WTC11 (cell line): ENCODE measurements at regions not wholly inside any gene's neighbourhood (a gene's known extent, or its start where the extent isn't known, plus 50 kb on each side); places are given as distances from the start of the nearest gene placed in this dataset.

ENCODE experiments used
- ATAC-seq: fragments of 200-7000 bp; cut with Tn5 transposase; 2 replicates; pipeline ENCODE4 v1.10.0; 2021; ENCODE audit warnings: mild to moderate bottlenecking, moderate library complexity
- CTCF ChIA-PET: fragments of 300-600 bp; sonication (Branson Sonifier 250); formaldehyde crosslinking; loops from one replicate; lab custom pipeline; 2021; ENCODE audit warnings: antibody characterized with exemption; lab: Charles Lee
- POLR2A ChIA-PET: fragments of 350-600 bp; sonication (Branson Sonifier 250); formaldehyde crosslinking; loops from one replicate; lab custom pipeline; 2021; ENCODE audit warnings: antibody characterized with exemption; lab: Charles Lee
- DNase-seq: peaks from one replicate; pipeline ENCODE4 v3.0.0; 2021; ENCODE audit warnings: low spot score
- H3K27ac Mint-ChIP-seq: 2 replicates; pipeline ENCODE4 v1.8.0; 2021; ENCODE audit warnings: mixed read lengths
- H3K27me3 Mint-ChIP-seq: 2 replicates; pipeline ENCODE4 v1.8.0; 2021; ENCODE audit warnings: low read depth, mild to moderate bottlenecking, moderate library complexity, mixed read lengths
- H3K36me3 Mint-ChIP-seq: 2 replicates; pipeline ENCODE4 v1.8.0; 2021; ENCODE audit warnings: mixed read lengths
- H3K4me1 Mint-ChIP-seq: 2 replicates; pipeline ENCODE4 v1.8.0; 2022; ENCODE audit warnings: mixed read lengths
- H3K4me3 Mint-ChIP-seq: 2 replicates; pipeline ENCODE4 v1.8.0; 2021; ENCODE audit warnings: mild to moderate bottlenecking, moderate library complexity, mixed read lengths
- H3K9me3 Mint-ChIP-seq: 2 replicates; pipeline ENCODE4 v1.8.0; 2021; ENCODE audit warnings: mixed read lengths
- CREB1 ChIP-seq: sonication (generic); formaldehyde crosslinking; IDR thresholded peaks from 2 replicates; pipeline ENCODE4 v1.8.0; 2023; ENCODE audit warnings: mild to moderate bottlenecking, missing genetic modification reagents
- CREM ChIP-seq: sonication (generic); formaldehyde crosslinking; IDR thresholded peaks from 2 replicates; pipeline ENCODE4 v1.8.1; 2022; ENCODE audit warnings: mild to moderate bottlenecking, missing genetic modification reagents, moderate library complexity
- FOXK1 ChIP-seq: sonication (generic); formaldehyde crosslinking; IDR thresholded peaks from 2 replicates; pipeline ENCODE4 v1.8.0; 2022; ENCODE audit warnings: mild to moderate bottlenecking, moderate library complexity, missing genetic modification reagents
- JAZF1 ChIP-seq: fragments of 250-450 bp; sonication (Bioruptor Pico); IDR thresholded peaks from 2 replicates; pipeline ENCODE4 v1.9.0; 2021; ENCODE audit warnings: moderate library complexity, mild to moderate bottlenecking, inconsistent platforms
- JUN ChIP-seq: sonication (generic); formaldehyde crosslinking; IDR thresholded peaks from 2 replicates; pipeline ENCODE4 v1.8.0; 2023; ENCODE audit warnings: mild to moderate bottlenecking, missing genetic modification reagents
- NR1H2 ChIP-seq: sonication (generic); formaldehyde crosslinking; IDR thresholded peaks from 2 replicates; pipeline ENCODE4 v1.9.0; 2021; ENCODE audit warnings: mild to moderate bottlenecking, moderate library complexity, missing genetic modification reagents
- OVOL2 ChIP-seq: fragments of 250-450 bp; sonication (Bioruptor Pico); IDR thresholded peaks from 2 replicates; pipeline ENCODE4 v1.9.0; 2021; ENCODE audit warnings: mild to moderate bottlenecking, borderline replicate concordance
- PRRX2 ChIP-seq: fragments of 250-450 bp; sonication (Bioruptor Pico); IDR thresholded peaks from 2 replicates; pipeline ENCODE4 v1.8.0; 2021; ENCODE audit warnings: mild to moderate bottlenecking
- ZBTB21 ChIP-seq: sonication (generic); formaldehyde crosslinking; IDR thresholded peaks from 2 replicates; pipeline ENCODE4 v1.8.1; 2023; ENCODE audit warnings: mild to moderate bottlenecking, missing genetic modification reagents, borderline replicate concordance
- ZNF138 ChIP-seq: sonication (generic); formaldehyde crosslinking; conservative IDR thresholded peaks from 2 replicates; pipeline ENCODE4 v1.8.1; 2022; ENCODE audit warnings: mild to moderate bottlenecking, moderate library complexity, missing genetic modification reagents
- ZNF232 ChIP-seq: sonication (generic); formaldehyde crosslinking; IDR thresholded peaks from 2 replicates; pipeline ENCODE4 v1.8.0; 2022; ENCODE audit warnings: mild to moderate bottlenecking, missing genetic modification reagents
- TF ChIP-seq, protein P1 (sequence below): sonication (generic); formaldehyde crosslinking; IDR thresholded peaks from 2 replicates; pipeline ENCODE4 v1.8.0; 2022; ENCODE audit warnings: mild to moderate bottlenecking, missing genetic modification reagents
- TF ChIP-seq, protein P2 (sequence below): sonication (generic); formaldehyde crosslinking; IDR thresholded peaks from 2 replicates; pipeline ENCODE4 v1.8.1; 2022; ENCODE audit warnings: mild to moderate bottlenecking, missing genetic modification reagents, moderate library complexity, borderline replicate concordance
- TF ChIP-seq, protein P3 (sequence below): sonication (generic); formaldehyde crosslinking; IDR thresholded peaks from 2 replicates; pipeline ENCODE4 v1.8.1; 2023; ENCODE audit warnings: mild to moderate bottlenecking, missing genetic modification reagents, borderline replicate concordance
- TF ChIP-seq, protein P4 (sequence below): fragments of 250-450 bp; sonication (Bioruptor Pico); IDR thresholded peaks from 2 replicates; pipeline ENCODE4 v2.1.2; 2022; ENCODE audit warnings: mild to moderate bottlenecking, moderate library complexity
- TF ChIP-seq, protein P5 (sequence below): sonication (generic); formaldehyde crosslinking; IDR thresholded peaks from 2 replicates; pipeline ENCODE4 v1.8.0; 2022; ENCODE audit warnings: missing genetic modification reagents

DNA sequence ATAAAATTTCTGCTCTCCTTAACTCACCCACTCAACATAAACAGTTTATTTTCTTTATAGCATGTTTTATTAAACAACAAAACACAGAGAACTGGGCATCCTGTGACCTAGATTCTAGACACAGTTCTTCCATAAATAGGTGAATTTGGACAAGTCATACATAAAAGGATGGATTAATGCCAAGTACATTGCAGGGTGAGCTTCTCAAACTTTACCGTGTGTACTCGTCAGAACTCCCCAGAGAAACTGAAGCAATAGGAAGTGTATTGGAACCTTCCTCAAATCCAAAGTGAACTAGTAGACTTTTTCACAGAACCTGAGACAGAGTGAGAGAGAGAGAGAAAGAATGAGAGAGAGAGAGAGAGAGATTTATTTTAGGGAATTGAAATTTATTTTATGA lies 139.7 kb downstream of the CD47 start (continued):
- TF ChIP-seq, protein P1, sequence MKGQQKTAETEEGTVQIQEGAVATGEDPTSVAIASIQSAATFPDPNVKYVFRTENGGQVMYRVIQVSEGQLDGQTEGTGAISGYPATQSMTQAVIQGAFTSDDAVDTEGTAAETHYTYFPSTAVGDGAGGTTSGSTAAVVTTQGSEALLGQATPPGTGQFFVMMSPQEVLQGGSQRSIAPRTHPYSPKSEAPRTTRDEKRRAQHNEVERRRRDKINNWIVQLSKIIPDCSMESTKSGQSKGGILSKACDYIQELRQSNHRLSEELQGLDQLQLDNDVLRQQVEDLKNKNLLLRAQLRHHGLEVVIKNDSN (CRISPR knock-in tag) = no peak
- TF ChIP-seq, protein P2, sequence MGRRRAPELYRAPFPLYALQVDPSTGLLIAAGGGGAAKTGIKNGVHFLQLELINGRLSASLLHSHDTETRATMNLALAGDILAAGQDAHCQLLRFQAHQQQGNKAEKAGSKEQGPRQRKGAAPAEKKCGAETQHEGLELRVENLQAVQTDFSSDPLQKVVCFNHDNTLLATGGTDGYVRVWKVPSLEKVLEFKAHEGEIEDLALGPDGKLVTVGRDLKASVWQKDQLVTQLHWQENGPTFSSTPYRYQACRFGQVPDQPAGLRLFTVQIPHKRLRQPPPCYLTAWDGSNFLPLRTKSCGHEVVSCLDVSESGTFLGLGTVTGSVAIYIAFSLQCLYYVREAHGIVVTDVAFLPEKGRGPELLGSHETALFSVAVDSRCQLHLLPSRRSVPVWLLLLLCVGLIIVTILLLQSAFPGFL (CRISPR knock-in tag) = no peak
- TF ChIP-seq PRRX2 (CRISPR knock-in tag) (no peak), NR1H2 (no peak)

DNA sequence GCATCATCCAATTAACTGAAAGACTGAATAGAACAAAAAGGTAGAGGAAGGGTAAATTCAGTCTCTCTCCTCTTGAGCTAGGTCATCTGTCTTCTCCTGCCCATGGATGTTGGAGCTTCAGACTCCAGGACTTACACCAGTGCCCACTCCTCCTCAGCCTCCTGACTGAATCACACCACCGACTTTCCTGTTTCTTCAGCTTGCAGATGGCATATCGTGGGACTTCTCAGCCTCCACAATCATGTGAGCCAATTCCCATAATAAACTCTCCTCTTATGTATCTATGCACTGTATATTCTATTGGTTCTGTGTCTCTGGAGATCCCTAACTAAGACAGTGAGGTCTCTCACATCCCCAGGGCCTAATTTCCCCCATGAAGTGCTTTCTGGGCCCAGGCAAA lies 140.4 kb downstream of the CD47 start:
- no peak overlapping the region for H3K27ac Mint-ChIP-seq
- ATAC-seq (no peak), DNase-seq (no peak)
- H3K4me3 Mint-ChIP-seq = no peak overlapping the region
- no peaks in the 10 kb centered on the region for H3K36me3 Mint-ChIP-seq
- H3K27me3 Mint-ChIP-seq = no peaks in the 10 kb centered on the region
- ChIA-PET POLR2A (no interaction called here), CTCF (no interaction called here)
- H3K4me1 Mint-ChIP-seq = peaks cover 1% of the 10 kb centered on the region; the same call in 1 of the 2 replicates
- no peak for TF ChIP-seq ZNF138 (CRISPR knock-in tag)
- TF ChIP-seq ZBTB21 (CRISPR knock-in tag) = no peak
- no peak for TF ChIP-seq CREB1 (CRISPR knock-in tag)
- no peak for TF ChIP-seq OVOL2 (CRISPR knock-in tag)
- TF ChIP-seq, protein P3, sequence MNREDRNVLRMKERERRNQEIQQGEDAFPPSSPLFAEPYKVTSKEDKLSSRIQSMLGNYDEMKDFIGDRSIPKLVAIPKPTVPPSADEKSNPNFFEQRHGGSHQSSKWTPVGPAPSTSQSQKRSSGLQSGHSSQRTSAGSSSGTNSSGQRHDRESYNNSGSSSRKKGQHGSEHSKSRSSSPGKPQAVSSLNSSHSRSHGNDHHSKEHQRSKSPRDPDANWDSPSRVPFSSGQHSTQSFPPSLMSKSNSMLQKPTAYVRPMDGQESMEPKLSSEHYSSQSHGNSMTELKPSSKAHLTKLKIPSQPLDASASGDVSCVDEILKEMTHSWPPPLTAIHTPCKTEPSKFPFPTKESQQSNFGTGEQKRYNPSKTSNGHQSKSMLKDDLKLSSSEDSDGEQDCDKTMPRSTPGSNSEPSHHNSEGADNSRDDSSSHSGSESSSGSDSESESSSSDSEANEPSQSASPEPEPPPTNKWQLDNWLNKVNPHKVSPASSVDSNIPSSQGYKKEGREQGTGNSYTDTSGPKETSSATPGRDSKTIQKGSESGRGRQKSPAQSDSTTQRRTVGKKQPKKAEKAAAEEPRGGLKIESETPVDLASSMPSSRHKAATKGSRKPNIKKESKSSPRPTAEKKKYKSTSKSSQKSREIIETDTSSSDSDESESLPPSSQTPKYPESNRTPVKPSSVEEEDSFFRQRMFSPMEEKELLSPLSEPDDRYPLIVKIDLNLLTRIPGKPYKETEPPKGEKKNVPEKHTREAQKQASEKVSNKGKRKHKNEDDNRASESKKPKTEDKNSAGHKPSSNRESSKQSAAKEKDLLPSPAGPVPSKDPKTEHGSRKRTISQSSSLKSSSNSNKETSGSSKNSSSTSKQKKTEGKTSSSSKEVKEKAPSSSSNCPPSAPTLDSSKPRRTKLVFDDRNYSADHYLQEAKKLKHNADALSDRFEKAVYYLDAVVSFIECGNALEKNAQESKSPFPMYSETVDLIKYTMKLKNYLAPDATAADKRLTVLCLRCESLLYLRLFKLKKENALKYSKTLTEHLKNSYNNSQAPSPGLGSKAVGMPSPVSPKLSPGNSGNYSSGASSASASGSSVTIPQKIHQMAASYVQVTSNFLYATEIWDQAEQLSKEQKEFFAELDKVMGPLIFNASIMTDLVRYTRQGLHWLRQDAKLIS (CRISPR knock-in tag) = no peak
- no peak for TF ChIP-seq FOXK1 (CRISPR knock-in tag)
- TF ChIP-seq JUN = no peak
- TF ChIP-seq, protein P4, sequence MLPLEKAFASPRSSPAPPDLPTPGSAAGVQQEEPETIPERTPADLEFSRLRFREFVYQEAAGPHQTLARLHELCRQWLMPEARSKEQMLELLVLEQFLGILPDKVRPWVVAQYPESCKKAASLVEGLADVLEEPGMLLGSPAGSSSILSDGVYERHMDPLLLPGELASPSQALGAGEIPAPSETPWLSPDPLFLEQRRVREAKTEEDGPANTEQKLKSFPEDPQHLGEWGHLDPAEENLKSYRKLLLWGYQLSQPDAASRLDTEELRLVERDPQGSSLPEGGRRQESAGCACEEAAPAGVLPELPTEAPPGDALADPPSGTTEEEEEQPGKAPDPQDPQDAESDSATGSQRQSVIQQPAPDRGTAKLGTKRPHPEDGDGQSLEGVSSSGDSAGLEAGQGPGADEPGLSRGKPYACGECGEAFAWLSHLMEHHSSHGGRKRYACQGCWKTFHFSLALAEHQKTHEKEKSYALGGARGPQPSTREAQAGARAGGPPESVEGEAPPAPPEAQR (CRISPR knock-in tag) = no peak
- TF ChIP-seq CREM (CRISPR knock-in tag) = no peak
- TF ChIP-seq JAZF1 (CRISPR knock-in tag) = no peak
- no peak for TF ChIP-seq ZNF232 (CRISPR knock-in tag)
- TF ChIP-seq, protein P5, sequence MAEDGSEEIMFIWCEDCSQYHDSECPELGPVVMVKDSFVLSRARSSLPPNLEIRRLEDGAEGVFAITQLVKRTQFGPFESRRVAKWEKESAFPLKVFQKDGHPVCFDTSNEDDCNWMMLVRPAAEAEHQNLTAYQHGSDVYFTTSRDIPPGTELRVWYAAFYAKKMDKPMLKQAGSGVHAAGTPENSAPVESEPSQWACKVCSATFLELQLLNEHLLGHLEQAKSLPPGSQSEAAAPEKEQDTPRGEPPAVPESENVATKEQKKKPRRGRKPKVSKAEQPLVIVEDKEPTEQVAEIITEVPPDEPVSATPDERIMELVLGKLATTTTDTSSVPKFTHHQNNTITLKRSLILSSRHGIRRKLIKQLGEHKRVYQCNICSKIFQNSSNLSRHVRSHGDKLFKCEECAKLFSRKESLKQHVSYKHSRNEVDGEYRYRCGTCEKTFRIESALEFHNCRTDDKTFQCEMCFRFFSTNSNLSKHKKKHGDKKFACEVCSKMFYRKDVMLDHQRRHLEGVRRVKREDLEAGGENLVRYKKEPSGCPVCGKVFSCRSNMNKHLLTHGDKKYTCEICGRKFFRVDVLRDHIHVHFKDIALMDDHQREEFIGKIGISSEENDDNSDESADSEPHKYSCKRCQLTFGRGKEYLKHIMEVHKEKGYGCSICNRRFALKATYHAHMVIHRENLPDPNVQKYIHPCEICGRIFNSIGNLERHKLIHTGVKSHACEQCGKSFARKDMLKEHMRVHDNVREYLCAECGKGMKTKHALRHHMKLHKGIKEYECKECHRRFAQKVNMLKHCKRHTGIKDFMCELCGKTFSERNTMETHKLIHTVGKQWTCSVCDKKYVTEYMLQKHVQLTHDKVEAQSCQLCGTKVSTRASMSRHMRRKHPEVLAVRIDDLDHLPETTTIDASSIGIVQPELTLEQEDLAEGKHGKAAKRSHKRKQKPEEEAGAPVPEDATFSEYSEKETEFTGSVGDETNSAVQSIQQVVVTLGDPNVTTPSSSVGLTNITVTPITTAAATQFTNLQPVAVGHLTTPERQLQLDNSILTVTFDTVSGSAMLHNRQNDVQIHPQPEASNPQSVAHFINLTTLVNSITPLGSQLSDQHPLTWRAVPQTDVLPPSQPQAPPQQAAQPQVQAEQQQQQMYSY = no peak
- H3K9me3 Mint-ChIP-seq = peaks cover 4% of the 10 kb centered on the region
